Chondrocyte (in vitro differentiated cells): ENCODE measurements at regions not wholly inside any gene's neighbourhood (a gene's known extent, or its start where the extent isn't known, plus 50 kb on each side); places are given as distances from the start of the nearest gene placed in this dataset.
"Not testable (repeated sequence)": the region's sequence is repeated elsewhere in the genome, so short reads cannot be mapped to it uniquely, and the experiment has no call there.

Experiments
- DNase-seq: peaks from one replicate; pipeline ENCODE4 v3.0.0; 2021; ENCODE audit warnings: mixed read lengths, low spot score
- H3K27ac Mint-ChIP-seq: one replicate; pipeline ENCODE4 v1.8.0; 2021; ENCODE audit warnings: mild to moderate bottlenecking, moderate library complexity, mixed read lengths; ENCODE audit not compliant: unreplicated experiment
- H3K27me3 Mint-ChIP-seq: 2 replicates; pipeline ENCODE4 v1.8.0; 2021; ENCODE audit warnings: low read depth, mixed read lengths
- H3K36me3 Mint-ChIP-seq: 2 replicates; pipeline ENCODE4 v1.8.0; 2021; ENCODE audit warnings: low read depth, mixed read lengths
- H3K4me1 Mint-ChIP-seq: 2 replicates; pipeline ENCODE4 v1.8.0; 2021; ENCODE audit warnings: low read depth, mild to moderate bottlenecking, mixed read lengths
- H3K4me3 Mint-ChIP-seq: one replicate; pipeline ENCODE4 v1.8.0; 2021; ENCODE audit warnings: mild to moderate bottlenecking, moderate library complexity, mixed read lengths; ENCODE audit not compliant: unreplicated experiment
- H3K9me3 Mint-ChIP-seq: 2 replicates; pipeline ENCODE4 v1.8.0; 2021; ENCODE audit warnings: low read depth, mixed read lengths
- CTCF ChIP-seq: fragments of 200-600 bp; sonication (generic); IDR thresholded peaks from 2 replicates; pipeline ENCODE4 v1.5.0; 2021; ENCODE audit warnings: antibody characterized with exemption, mild to moderate bottlenecking, moderate library complexity

- H3K27ac Mint-ChIP-seq = no peak overlapping the region
- DNase-seq = no peak
- no peak for TF ChIP-seq CTCF
- H3K36me3 Mint-ChIP-seq = no peaks in the 10 kb centered on the region
- no peaks in the 10 kb centered on the region for H3K9me3 Mint-ChIP-seq
- H3K4me1 Mint-ChIP-seq = no peaks in the 10 kb centered on the region
- no peak overlapping the region for H3K4me3 Mint-ChIP-seq
- no peaks in the 10 kb centered on the region for H3K27me3 Mint-ChIP-seq
Measured at GRCh38 chr18:40249390-40250080, 1705.5 kb upstream of the PIK3C3 start.

GRCh38 chr18:40245612-40246011, 1709.4 kb upstream of the PIK3C3 start:
- H3K36me3 Mint-ChIP-seq = not testable (repeated sequence)

GRCh38 chr18:40243607-40244006, 1711.4 kb upstream of the PIK3C3 start:
- H3K36me3 Mint-ChIP-seq = no peaks in the 10 kb centered on the region
- no peaks in the 10 kb centered on the region for H3K4me1 Mint-ChIP-seq
- no peak overlapping the region for H3K27ac Mint-ChIP-seq
- DNase-seq = no peak
- no peak overlapping the region for H3K4me3 Mint-ChIP-seq
- H3K9me3 Mint-ChIP-seq = no peaks in the 10 kb centered on the region
- peaks cover 2% of the 10 kb centered on the region for H3K27me3 Mint-ChIP-seq
- TF ChIP-seq CTCF = no peak

More at GRCh38 chr18:40245612-40246011, 1709.4 kb upstream of the PIK3C3 start:
- DNase-seq, H3K9me3 Mint-ChIP-seq, H3K27ac Mint-ChIP-seq, H3K27me3 Mint-ChIP-seq, H3K4me1 Mint-ChIP-seq, H3K4me3 Mint-ChIP-seq: not testable (repeated sequence)

- DNase-seq = no peak
- Mint-ChIP-seq H3K9me3 (no peaks in the 10 kb centered on the region), H3K27me3 (peaks cover 7% of the 10 kb centered on the region), H3K36me3 (no peaks in the 10 kb centered on the region), H3K4me3 (no peak overlapping the region), H3K27ac (no peak overlapping the region), H3K4me1 (no peaks in the 10 kb centered on the region)
- no peak for TF ChIP-seq CTCF
Measured at GRCh38 chr18:40235836-40236235, 1719.2 kb upstream of the PIK3C3 start.

- no peaks in the 10 kb centered on the region for H3K4me1 Mint-ChIP-seq
- no peak for TF ChIP-seq CTCF
- H3K9me3 Mint-ChIP-seq = no peaks in the 10 kb centered on the region
- no peak overlapping the region for H3K4me3 Mint-ChIP-seq
- DNase-seq = no peak
- peaks cover 7% of the 10 kb centered on the region for H3K27me3 Mint-ChIP-seq
- no peak overlapping the region for H3K27ac Mint-ChIP-seq
- H3K36me3 Mint-ChIP-seq = no peaks in the 10 kb centered on the region
Measured at GRCh38 chr18:40235323-40235722, 1719.7 kb upstream of the PIK3C3 start.
